ENCODE measurements at regions not wholly inside any gene's neighbourhood (a gene's known extent, or its start where the extent isn't known, plus 50 kb on each side); places are given as distances from the start of the nearest gene placed in this dataset.

DNA sequence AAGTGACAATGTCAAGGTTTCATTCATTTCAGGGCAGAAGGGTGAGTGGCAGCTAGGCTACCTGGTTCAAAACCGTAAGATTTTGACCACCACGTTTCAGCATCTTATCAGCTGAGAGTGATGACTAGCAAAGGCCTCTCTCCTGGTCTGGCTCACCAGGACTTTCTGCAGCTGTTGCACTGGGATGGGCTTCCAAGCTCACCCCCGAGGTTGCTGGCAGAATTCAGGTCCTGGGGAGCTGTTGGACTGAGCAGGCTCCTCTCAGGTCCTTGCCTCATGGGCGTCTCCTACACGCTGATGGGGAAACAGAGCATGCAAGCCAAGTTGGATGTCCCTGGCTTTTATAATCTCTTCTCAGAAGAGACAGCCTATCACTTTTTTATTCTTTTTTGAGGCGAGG lies 88.8 kb upstream of the RNU6-1 start:
- no peak for TF ChIP-seq POLR2A (IDR thresholded peaks at IDR 0.05)
- no peak for TF ChIP-seq EP300 (IDR thresholded peaks at IDR 0.05)
- no peak for TF ChIP-seq CTCF (IDR thresholded peaks at IDR 0.05)
